ENCODE measurements at regions not wholly inside any gene's neighbourhood (a gene's known extent, or its start where the extent isn't known, plus 50 kb on each side); places are given as distances from the start of the nearest gene placed in this dataset.

DNA sequence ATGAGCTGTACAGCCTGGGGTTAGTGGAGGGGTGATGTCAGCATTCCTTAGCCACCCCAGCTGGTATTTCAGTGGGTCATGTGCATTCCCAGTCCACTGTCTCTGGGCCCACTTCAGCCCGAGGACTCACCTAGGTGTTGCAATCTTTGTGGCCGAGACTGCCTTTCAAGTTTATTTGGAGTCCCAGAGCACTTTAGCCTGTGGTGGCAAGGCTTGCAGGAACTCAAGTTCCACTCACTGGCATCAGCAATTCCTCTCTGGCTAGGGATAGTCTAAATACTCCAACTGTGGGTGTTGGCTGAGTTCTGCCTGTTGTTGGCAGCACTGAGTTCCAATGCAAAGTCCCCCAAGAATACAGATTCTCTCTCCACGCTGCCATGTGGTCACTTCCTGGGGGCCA, 191.6 kb upstream of the PGR start:
- TF ChIP-seq CTCF (IDR thresholded peaks at IDR 0.05) (no peak), FOXP4 (CRISPR knock-in tag; IDR thresholded peaks at IDR 0.05) (no peak), NR3C1 (CRISPR knock-in tag; conservative IDR thresholded peaks at IDR 0.05; ENCODE audit: low read depth) (no peak), ZSCAN18 (CRISPR knock-in tag; IDR thresholded peaks at IDR 0.05) (no peak), IRF2 (CRISPR knock-in tag; IDR thresholded peaks at IDR 0.05; ENCODE audit: borderline replicate concordance, low read depth) (no peak), ESRRA (CRISPR knock-in tag; IDR thresholded peaks at IDR 0.05; ENCODE audit: borderline replicate concordance) (no peak), FOXJ3 (CRISPR knock-in tag; IDR thresholded peaks at IDR 0.05; ENCODE audit: borderline replicate concordance) (no peak), ZNF425 (CRISPR knock-in tag; conservative IDR thresholded peaks at IDR 0.05) (no peak), ZNF263 (CRISPR knock-in tag; IDR thresholded peaks at IDR 0.05; ENCODE audit: low read depth) (no peak), NR1H2 (CRISPR knock-in tag; IDR thresholded peaks at IDR 0.05) (no peak), SP1 (CRISPR knock-in tag; conservative IDR thresholded peaks at IDR 0.05) (no peak)
- TF ChIP-seq, protein P1, sequence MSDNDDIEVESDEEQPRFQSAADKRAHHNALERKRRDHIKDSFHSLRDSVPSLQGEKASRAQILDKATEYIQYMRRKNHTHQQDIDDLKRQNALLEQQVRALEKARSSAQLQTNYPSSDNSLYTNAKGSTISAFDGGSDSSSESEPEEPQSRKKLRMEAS (CRISPR knock-in tag; IDR thresholded peaks at IDR 0.05) = 0 out of 2 replicates have a peak, but pooled peaks have one; percentile 13
- TF ChIP-seq, protein P2, sequence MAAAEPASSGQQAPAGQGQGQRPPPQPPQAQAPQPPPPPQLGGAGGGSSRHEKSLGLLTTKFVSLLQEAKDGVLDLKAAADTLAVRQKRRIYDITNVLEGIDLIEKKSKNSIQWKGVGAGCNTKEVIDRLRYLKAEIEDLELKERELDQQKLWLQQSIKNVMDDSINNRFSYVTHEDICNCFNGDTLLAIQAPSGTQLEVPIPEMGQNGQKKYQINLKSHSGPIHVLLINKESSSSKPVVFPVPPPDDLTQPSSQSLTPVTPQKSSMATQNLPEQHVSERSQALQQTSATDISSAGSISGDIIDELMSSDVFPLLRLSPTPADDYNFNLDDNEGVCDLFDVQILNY (CRISPR knock-in tag; IDR thresholded peaks at IDR 0.05) = no peak

Data from WTC11 (cell line).